Mesendoderm (in vitro differentiated cells): ENCODE measurements at regions not wholly inside any gene's neighbourhood (a gene's known extent, or its start where the extent isn't known, plus 50 kb on each side); places are given as distances from the start of the nearest gene placed in this dataset.

ENCODE experiments used
- DNase-seq: peaks from one replicate; pipeline ENCODE4 v3.0.0; 2013
- H2AK5ac ChIP-seq: 2 replicates; pipeline ENCODE4 v1.6.1; 2013; ENCODE audit warnings: low read length, inconsistent platforms
- H2BK120ac ChIP-seq: 2 replicates; pipeline ENCODE4 v1.6.1; 2013; ENCODE audit warnings: low read depth, mild to moderate bottlenecking, low read length, moderate library complexity, mixed read lengths
- H2BK15ac ChIP-seq: replicated peaks from 2 replicates; pipeline ENCODE4 v1.6.1; 2013; ENCODE audit warnings: low read depth, mild to moderate bottlenecking, moderate library complexity
- H2BK5ac ChIP-seq: 2 replicates; pipeline ENCODE4 v1.6.1; 2013; ENCODE audit warnings: low read length, inconsistent platforms
- H3K18ac ChIP-seq: 2 replicates; pipeline ENCODE4 v1.6.1; 2013; ENCODE audit warnings: mild to moderate bottlenecking, low read length, mixed read lengths
- H3K23ac ChIP-seq: one replicate; pipeline ENCODE4 v1.6.1; 2013; ENCODE audit warnings: low read length
- H3K27ac ChIP-seq: 2 replicates; pipeline ENCODE4 v1.5.1; 2013; ENCODE audit warnings: low read depth, mild to moderate bottlenecking, inconsistent platforms, low read length, moderate library complexity
- H3K27me3 ChIP-seq: 2 replicates; pipeline ENCODE4 v1.6.1; 2013; ENCODE audit warnings: low read length, control low read depth, mild to moderate bottlenecking, inconsistent platforms; ENCODE audit not compliant: insufficient read depth, poor library complexity
- H3K36me3 ChIP-seq: 2 replicates; pipeline ENCODE4 v1.6.1; 2013; ENCODE audit warnings: low read length, inconsistent platforms; ENCODE audit not compliant: control insufficient read depth, insufficient read depth
- H3K4ac ChIP-seq: one replicate; pipeline ENCODE4 v1.6.1; 2013; ENCODE audit warnings: low read depth, mild to moderate bottlenecking, low read length, moderate library complexity
- H3K4me1 ChIP-seq: 2 replicates; pipeline ENCODE4 v1.6.1; 2013; ENCODE audit warnings: low read depth, low read length, inconsistent platforms; ENCODE audit not compliant: control insufficient read depth
- H3K4me2 ChIP-seq: 2 replicates; pipeline ENCODE4 v1.6.1; 2013; ENCODE audit warnings: low read length
- H3K4me3 ChIP-seq: 2 replicates; pipeline ENCODE4 v1.5.1; 2013; ENCODE audit warnings: mild to moderate bottlenecking, low read length
- H3K56ac ChIP-seq: one replicate; pipeline ENCODE4 v1.6.1; 2013; ENCODE audit warnings: low read length
- H3K79me1 ChIP-seq: 2 replicates; pipeline ENCODE4 v1.6.1; 2013; ENCODE audit warnings: low read length, inconsistent platforms
- H3K79me2 ChIP-seq: 2 replicates; pipeline ENCODE4 v1.6.1; 2013; ENCODE audit warnings: mild to moderate bottlenecking, low read length; ENCODE audit not compliant: control insufficient read depth, insufficient read depth
- H3K9ac ChIP-seq: 2 replicates; pipeline ENCODE4 v1.6.1; 2013; ENCODE audit warnings: low read length, inconsistent platforms
- H4K5ac ChIP-seq: one replicate; pipeline ENCODE4 v1.6.1; 2013; ENCODE audit warnings: low read length
- H4K8ac ChIP-seq: one replicate; pipeline ENCODE4 v1.6.1; 2013; ENCODE audit warnings: low read depth, mild to moderate bottlenecking, control low read depth, low read length, moderate library complexity
- WGBS: extraction: QIAGEN DNeasy Blood & Tissue Kit; methylation state at CpG from one replicate; pipeline ENCODE4 v1.1.7; 2013; ENCODE audit warnings: low lambda C conversion rate, missing lambda C conversion rate; ENCODE audit not compliant: insufficient coverage; ENCODE audit errors: extremely low coverage; 5-methylcytosine and 5-hydroxymethylcytosine counted together

- Histone ChIP-seq H3K9ac (no peak overlapping the region), H3K4ac (no peak overlapping the region), H3K4me1 (no peaks in the 10 kb centered on the region), H2BK120ac (no peak overlapping the region), H3K4me2 (no peak overlapping the region), H4K5ac (no peak overlapping the region), H3K4me3 (no peak overlapping the region), H2BK5ac (no peak overlapping the region), H2BK15ac (no peak overlapping the region), H3K23ac (no peak overlapping the region), H3K27ac (no peak overlapping the region), H3K79me2 (no peaks in the 10 kb centered on the region), H3K56ac (no peak overlapping the region), H3K79me1 (no peaks in the 10 kb centered on the region), H3K36me3 (no peaks in the 10 kb centered on the region), H3K27me3 (no peaks in the 10 kb centered on the region), H3K18ac (no peak overlapping the region), H2AK5ac (no peak overlapping the region), H4K8ac (no peak overlapping the region)
- WGBS, result no CpG with 5 or more reads among the region's 2 CpGs
- DNase-seq, result no peak
Observed at GRCh38 chr6:121881974-121882667, 446.7 kb downstream of the GJA1 start.

- H3K36me3 ChIP-seq, result no peaks in the 10 kb centered on the region
- no peak overlapping the region for H2BK15ac ChIP-seq
- H3K27me3 ChIP-seq, result no peaks in the 10 kb centered on the region
- no peak overlapping the region for H3K56ac ChIP-seq
- no CpG with 5 or more reads among the region's 4 CpGs for WGBS
- no peak overlapping the region for H3K4ac ChIP-seq
- no peak overlapping the region for H3K27ac ChIP-seq
- H2AK5ac ChIP-seq, result no peak overlapping the region
- no peak for DNase-seq
- H3K9ac ChIP-seq, result no peak overlapping the region
- H3K79me1 ChIP-seq, result no peaks in the 10 kb centered on the region
- no peak overlapping the region for H3K23ac ChIP-seq
- H4K8ac ChIP-seq, result no peak overlapping the region
- no peak overlapping the region for H3K4me2 ChIP-seq
- no peaks in the 10 kb centered on the region for H3K4me1 ChIP-seq
- no peak overlapping the region for H3K4me3 ChIP-seq
- no peak overlapping the region for H3K18ac ChIP-seq
- H2BK120ac ChIP-seq, result no peak overlapping the region
- H4K5ac ChIP-seq, result no peak overlapping the region
- no peak overlapping the region for H2BK5ac ChIP-seq
- no peaks in the 10 kb centered on the region for H3K79me2 ChIP-seq
Observed at GRCh38 chr6:121884091-121884490, 448.6 kb downstream of the GJA1 start.

DNA sequence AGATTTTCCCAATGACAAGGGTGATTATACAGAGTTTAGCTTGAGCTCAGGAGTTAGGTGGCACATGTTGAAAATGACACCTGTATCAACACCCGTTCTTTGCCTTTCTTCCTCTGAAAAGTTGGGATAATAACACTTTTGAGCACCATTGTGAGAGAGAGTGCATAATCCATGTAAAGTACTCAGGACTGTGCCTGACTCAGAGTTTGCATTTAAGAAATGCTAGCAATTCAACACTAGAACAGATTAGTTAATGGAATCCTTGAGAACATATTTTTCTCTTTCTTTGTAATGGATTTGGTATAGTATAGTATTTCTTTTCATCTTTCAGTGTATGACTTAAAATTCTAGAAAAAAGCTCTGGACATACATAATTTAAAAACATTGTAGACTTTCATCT, 449.2 kb downstream of the GJA1 start:
- no peak for DNase-seq
- no CpG with 5 or more reads among the region's 1 CpG for WGBS

DNA sequence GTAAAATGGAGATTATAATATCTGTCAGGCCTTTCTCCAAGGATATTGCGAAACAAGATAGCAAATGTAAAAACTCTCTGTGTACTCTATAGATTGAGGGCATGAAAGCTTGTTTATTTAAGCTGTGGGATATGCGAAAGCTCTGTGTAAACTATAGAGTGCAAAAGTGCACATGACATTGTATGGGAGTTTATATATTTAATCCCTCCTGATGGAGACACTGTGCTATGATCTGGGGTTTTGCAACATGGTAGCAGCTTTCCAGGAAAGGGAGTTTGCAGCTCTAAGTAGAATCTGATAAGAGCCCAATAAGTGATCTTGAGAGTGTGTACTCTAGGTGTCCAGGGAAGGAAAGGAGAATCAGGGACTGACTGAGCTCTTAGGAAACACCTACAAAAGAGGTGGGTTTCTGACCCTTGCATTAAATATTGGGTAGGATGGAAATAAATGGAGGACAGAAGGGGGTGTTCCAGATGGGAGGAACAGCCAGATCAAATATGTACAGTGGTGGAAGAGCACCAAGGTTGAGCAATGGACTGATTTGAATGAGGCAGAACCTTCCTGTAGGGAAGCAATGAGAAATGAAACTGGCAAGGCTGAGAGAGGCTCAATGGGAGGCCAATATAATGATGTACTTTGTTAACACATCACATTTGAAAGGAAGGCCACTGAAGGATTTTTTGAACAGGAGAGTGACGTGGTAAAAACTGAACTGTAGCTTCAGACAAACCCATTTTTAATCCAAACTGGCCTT, 450.1 kb downstream of the GJA1 start:
- no CpG with 5 or more reads among the region's 3 CpGs for WGBS
- Histone ChIP-seq H2BK15ac (no peak overlapping the region), H3K27me3 (no peaks in the 10 kb centered on the region), H2AK5ac (no peak overlapping the region), H4K5ac (no peak overlapping the region), H2BK5ac (no peak overlapping the region), H3K56ac (no peak overlapping the region), H3K4me2 (no peak overlapping the region), H3K79me1 (no peaks in the 10 kb centered on the region), H3K79me2 (no peaks in the 10 kb centered on the region), H3K36me3 (no peaks in the 10 kb centered on the region), H3K4me1 (peaks cover 4% of the 10 kb centered on the region), H3K4ac (no peak overlapping the region), H3K9ac (no peak overlapping the region), H3K23ac (no peak overlapping the region), H3K18ac (peak overlapping the region; percentile 32), H3K4me3 (no peak overlapping the region), H3K27ac (no peak overlapping the region), H2BK120ac (no peak overlapping the region), H4K8ac (no peak overlapping the region)
- DNase-seq, result no peak

More for the DNA sequence above, 449.2 kb downstream of the GJA1 start:
- Histone ChIP-seq H3K36me3 (no peaks in the 10 kb centered on the region), H3K4me1 (peaks cover 2% of the 10 kb centered on the region), H4K8ac (no peak overlapping the region), H2BK5ac (no peak overlapping the region), H3K27ac (no peak overlapping the region), H2AK5ac (no peak overlapping the region), H3K4ac (no peak overlapping the region), H3K18ac (no peak overlapping the region), H2BK15ac (no peak overlapping the region), H3K56ac (no peak overlapping the region), H3K27me3 (no peaks in the 10 kb centered on the region), H3K4me3 (no peak overlapping the region), H3K23ac (no peak overlapping the region), H4K5ac (no peak overlapping the region), H3K9ac (no peak overlapping the region), H3K79me2 (no peaks in the 10 kb centered on the region), H3K4me2 (no peak overlapping the region), H3K79me1 (no peaks in the 10 kb centered on the region), H2BK120ac (no peak overlapping the region)

- no peaks in the 10 kb centered on the region for H3K79me1 ChIP-seq
- H2AK5ac ChIP-seq, result peak overlapping the region; percentile 8
- no CpG with 5 or more reads among the region's 2 CpGs for WGBS
- no peak overlapping the region for H3K4me3 ChIP-seq
- H3K18ac ChIP-seq, result no peak overlapping the region
- H3K4ac ChIP-seq, result no peak overlapping the region
- H3K36me3 ChIP-seq, result no peaks in the 10 kb centered on the region
- no peak overlapping the region for H3K23ac ChIP-seq
- H2BK15ac ChIP-seq, result no peak overlapping the region
- H2BK5ac ChIP-seq, result no peak overlapping the region
- H4K8ac ChIP-seq, result no peak overlapping the region
- no peak overlapping the region for H4K5ac ChIP-seq
- H3K27ac ChIP-seq, result no peak overlapping the region
- no peak overlapping the region for H3K56ac ChIP-seq
- no peak overlapping the region for H3K9ac ChIP-seq
- DNase-seq, result no peak
- peaks cover 4% of the 10 kb centered on the region for H3K4me1 ChIP-seq
- no peaks in the 10 kb centered on the region for H3K79me2 ChIP-seq
- no peak overlapping the region for H2BK120ac ChIP-seq
- no peaks in the 10 kb centered on the region for H3K27me3 ChIP-seq
- no peak overlapping the region for H3K4me2 ChIP-seq
Observed at GRCh38 chr6:121886223-121886830, 450.9 kb downstream of the GJA1 start.
